ENCODE measurements at regions not wholly inside any gene's neighbourhood (a gene's known extent, or its start where the extent isn't known, plus 50 kb on each side); places are given as distances from the start of the nearest gene placed in this dataset.

DNA sequence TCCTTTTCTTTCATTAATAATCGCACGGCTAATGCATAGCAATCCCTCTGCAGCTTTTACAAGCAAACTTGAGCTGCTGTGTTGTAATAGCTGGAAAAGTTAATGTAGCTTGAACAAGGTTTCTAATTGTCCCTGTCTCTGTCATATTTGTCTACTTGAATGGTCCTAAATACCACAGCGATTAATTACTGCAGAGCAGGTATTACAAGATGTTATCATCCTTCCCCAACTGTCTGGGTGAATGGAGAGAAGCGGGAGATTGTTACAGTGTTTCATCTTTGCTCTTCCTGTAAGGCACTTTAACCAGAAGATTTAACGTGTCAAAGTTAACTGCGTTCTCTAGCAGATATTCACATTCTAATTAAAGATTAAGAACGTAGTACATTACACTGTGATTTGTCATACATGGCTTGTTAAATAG is 422.2 kb upstream of the POU3F3 start:
- no peak for ATAC-seq
- Histone ChIP-seq H3K4me1 (ENCODE audit: control insufficient read depth in 2 of 2, insufficient read depth in 2 of 2, low read length in 2 of 2) (no peaks in the 10 kb centered on the region), H3K9me3 (ENCODE audit: control insufficient read depth in 2 of 3, low read length in 3 of 3) (no peaks in the 10 kb centered on the region), H3K27me3 (ENCODE audit: control insufficient read depth in 2 of 2, insufficient read depth in 2 of 2, low read length in 2 of 2) (no peaks in the 10 kb centered on the region), H3K27ac (ENCODE audit: low read depth, low read length) (no peak overlapping the region), H3K4me3 (ENCODE audit: low read length) (no peak overlapping the region), H3K36me3 (ENCODE audit: control insufficient read depth in 2 of 3, insufficient read depth in 3 of 3, low read length in 3 of 3) (no peaks in the 10 kb centered on the region)
- no peaks in the 10 kb centered on the region for H3K36me3 Mint-ChIP-seq
- H3K9me3 Mint-ChIP-seq = peaks cover 0 to 2% (median 0%) of the 10 kb centered on the region in 11 donors
- intact Hi-C loops (cut with micrococcal nuclease) = no loop called here
- peaks cover 20 to 43% (median 38%) of the 10 kb centered on the region in 5 donors for H3K27me3 Mint-ChIP-seq
- ChIA-PET POLR2A (no interaction called here), CTCF (interaction anchor here (1.1 kb wide), 1 partner anchor 16 kb away, joined by 3 read pairs; no protein-coding TSS in a partner anchor)
- H3K4me3 Mint-ChIP-seq = no peak overlapping the region
- peaks cover 3 to 9% (median 5%) of the 10 kb centered on the region in 7 donors for H3K4me1 Mint-ChIP-seq
- DNase-seq = no peak
- no peak overlapping the region for H3K27ac Mint-ChIP-seq

- Mint-ChIP-seq H3K27ac (no peak overlapping the region), H3K27me3 (peaks cover 21 to 45% (median 35%) of the 10 kb centered on the region in 5 donors), H3K36me3 (no peaks in the 10 kb centered on the region), H3K9me3 (peaks cover 0 to 2% (median 0%) of the 10 kb centered on the region in 11 donors), H3K4me3 (no peak overlapping the region), H3K4me1 (peaks cover 3 to 9% (median 5%) of the 10 kb centered on the region in 7 donors)
- H3K27me3 ChIP-seq (ENCODE audit: control insufficient read depth in 2 of 2, insufficient read depth in 2 of 2, low read length in 2 of 2) = no peaks in the 10 kb centered on the region
- intact Hi-C loops (cut with micrococcal nuclease) = no loop called here
- no peak overlapping the region for H3K27ac ChIP-seq (ENCODE audit: low read depth, low read length)
- no peaks in the 10 kb centered on the region for H3K9me3 ChIP-seq (ENCODE audit: control insufficient read depth in 2 of 3, low read length in 3 of 3)
- H3K4me1 ChIP-seq (ENCODE audit: control insufficient read depth in 2 of 2, insufficient read depth in 2 of 2, low read length in 2 of 2) = no peaks in the 10 kb centered on the region
- DNase-seq (no peak), ATAC-seq (no peak)
- ChIA-PET CTCF (no interaction called here), POLR2A (no interaction called here)
- no peaks in the 10 kb centered on the region for H3K36me3 ChIP-seq (ENCODE audit: control insufficient read depth in 2 of 3, insufficient read depth in 3 of 3, low read length in 3 of 3)
- no peak overlapping the region for H3K4me3 ChIP-seq (ENCODE audit: low read length)
Measured at GRCh38 chr2:104432401-104432800, 421.5 kb upstream of the POU3F3 start.

GRCh38 chr2:104432991-104433390 is 420.9 kb upstream of the POU3F3 start:
- no peak overlapping the region for H3K27ac Mint-ChIP-seq
- no peak for ATAC-seq
- POLR2A ChIA-PET = no interaction called here

GRCh38 chr2:104433657-104434056 is 420.3 kb upstream of the POU3F3 start:
- Mint-ChIP-seq H3K4me3 (no peak overlapping the region), H3K36me3 (no peaks in the 10 kb centered on the region), H3K27ac (no peak overlapping the region), H3K4me1 (peaks cover 3 to 9% (median 5%) of the 10 kb centered on the region in 7 donors), H3K27me3 (peaks cover 19 to 46% (median 28%) of the 10 kb centered on the region in 5 donors), H3K9me3 (peaks cover 0 to 2% (median 0%) of the 10 kb centered on the region in 11 donors)
- CTCF ChIA-PET = no interaction called here
- Histone ChIP-seq H3K4me3 (ENCODE audit: low read length) (no peak overlapping the region), H3K4me1 (ENCODE audit: control insufficient read depth in 2 of 2, insufficient read depth in 2 of 2, low read length in 2 of 2) (no peaks in the 10 kb centered on the region), H3K36me3 (ENCODE audit: control insufficient read depth in 2 of 3, insufficient read depth in 3 of 3, low read length in 3 of 3) (no peaks in the 10 kb centered on the region), H3K9me3 (ENCODE audit: control insufficient read depth in 2 of 3, low read length in 3 of 3) (no peaks in the 10 kb centered on the region), H3K27ac (ENCODE audit: low read depth, low read length) (no peak overlapping the region), H3K27me3 (ENCODE audit: control insufficient read depth in 2 of 2, insufficient read depth in 2 of 2, low read length in 2 of 2) (no peaks in the 10 kb centered on the region)
- POLR2A ChIA-PET = no interaction called here
- ATAC-seq (no peak), DNase-seq (no peak)
- intact Hi-C loops (cut with micrococcal nuclease) = no loop called here

More at GRCh38 chr2:104432991-104433390, 420.9 kb upstream of the POU3F3 start:
- CTCF ChIA-PET = no interaction called here
- Mint-ChIP-seq H3K9me3 (peaks cover 0 to 2% (median 0%) of the 10 kb centered on the region in 11 donors), H3K4me3 (no peak overlapping the region), H3K27me3 (peaks cover 19 to 46% (median 30%) of the 10 kb centered on the region in 5 donors), H3K36me3 (no peaks in the 10 kb centered on the region), H3K4me1 (peaks cover 3 to 9% (median 5%) of the 10 kb centered on the region in 7 donors)
- no peak for DNase-seq
- intact Hi-C loops (cut with micrococcal nuclease) = no loop called here
- no peaks in the 10 kb centered on the region for H3K36me3 ChIP-seq (ENCODE audit: control insufficient read depth in 2 of 3, insufficient read depth in 3 of 3, low read length in 3 of 3)
- no peak overlapping the region for H3K27ac ChIP-seq (ENCODE audit: low read depth, low read length)
- no peaks in the 10 kb centered on the region for H3K9me3 ChIP-seq (ENCODE audit: control insufficient read depth in 2 of 3, low read length in 3 of 3)
- no peaks in the 10 kb centered on the region for H3K4me1 ChIP-seq (ENCODE audit: control insufficient read depth in 2 of 2, insufficient read depth in 2 of 2, low read length in 2 of 2)
- no peaks in the 10 kb centered on the region for H3K27me3 ChIP-seq (ENCODE audit: control insufficient read depth in 2 of 2, insufficient read depth in 2 of 2, low read length in 2 of 2)
- H3K4me3 ChIP-seq (ENCODE audit: low read length) = no peak overlapping the region

GRCh38 chr2:104434318-104434792 is 419.6 kb upstream of the POU3F3 start:
- H3K9me3 Mint-ChIP-seq = peaks cover 0 to 2% (median 0%) of the 10 kb centered on the region in 11 donors
- ATAC-seq (no peak), DNase-seq (no peak)
- intact Hi-C loops (cut with micrococcal nuclease) = no loop called here
- H3K27ac Mint-ChIP-seq = peak overlapping the region in 1 of 9 donors; percentile 41
- peak overlapping the region; percentile 39 to 78 (median 66) for H3K4me3 Mint-ChIP-seq
- H3K4me3 ChIP-seq (ENCODE audit: low read length) = no peak overlapping the region
- H3K27me3 ChIP-seq (ENCODE audit: control insufficient read depth in 2 of 2, insufficient read depth in 2 of 2, low read length in 2 of 2) = no peaks in the 10 kb centered on the region
- no peaks in the 10 kb centered on the region for H3K9me3 ChIP-seq (ENCODE audit: control insufficient read depth in 2 of 3, low read length in 3 of 3)
- CTCF ChIA-PET = no interaction called here
- H3K36me3 Mint-ChIP-seq = no peaks in the 10 kb centered on the region
- POLR2A ChIA-PET = no interaction called here
- peaks cover 3 to 9% (median 5%) of the 10 kb centered on the region in 7 donors for H3K4me1 Mint-ChIP-seq
- H3K27me3 Mint-ChIP-seq = peaks cover 19 to 46% (median 28%) of the 10 kb centered on the region in 5 donors
- no peaks in the 10 kb centered on the region for H3K4me1 ChIP-seq (ENCODE audit: control insufficient read depth in 2 of 2, insufficient read depth in 2 of 2, low read length in 2 of 2)
- no peaks in the 10 kb centered on the region for H3K36me3 ChIP-seq (ENCODE audit: control insufficient read depth in 2 of 3, insufficient read depth in 3 of 3, low read length in 3 of 3)
- H3K27ac ChIP-seq (ENCODE audit: low read depth, low read length) = no peak overlapping the region

GRCh38 chr2:104434966-104435365 is 418.9 kb upstream of the POU3F3 start:
- H3K9me3 ChIP-seq (ENCODE audit: control insufficient read depth in 2 of 3, low read length in 3 of 3) = no peaks in the 10 kb centered on the region
- ATAC-seq (no peak), DNase-seq (no peak)
- ChIA-PET CTCF (no interaction called here), POLR2A (no interaction called here)
- peaks cover 19 to 46% (median 28%) of the 10 kb centered on the region in 5 donors for H3K27me3 Mint-ChIP-seq
- H3K36me3 Mint-ChIP-seq = no peaks in the 10 kb centered on the region
- intact Hi-C loops (cut with micrococcal nuclease) = no loop called here
- H3K36me3 ChIP-seq (ENCODE audit: control insufficient read depth in 2 of 3, insufficient read depth in 3 of 3, low read length in 3 of 3) = no peaks in the 10 kb centered on the region
- no peaks in the 10 kb centered on the region for H3K4me1 ChIP-seq (ENCODE audit: control insufficient read depth in 2 of 2, insufficient read depth in 2 of 2, low read length in 2 of 2)
- no peak overlapping the region for H3K4me3 ChIP-seq (ENCODE audit: low read length)
- no peaks in the 10 kb centered on the region for H3K27me3 ChIP-seq (ENCODE audit: control insufficient read depth in 2 of 2, insufficient read depth in 2 of 2, low read length in 2 of 2)
- H3K27ac ChIP-seq (ENCODE audit: low read depth, low read length) = no peak overlapping the region
- H3K4me3 Mint-ChIP-seq = peak overlapping the region in 5 of 10 donors; percentile 39 to 78 (median 46)
- H3K9me3 Mint-ChIP-seq = peaks cover 0 to 2% (median 0%) of the 10 kb centered on the region in 11 donors
- no peak overlapping the region for H3K27ac Mint-ChIP-seq
- peaks cover 3 to 9% (median 5%) of the 10 kb centered on the region in 7 donors for H3K4me1 Mint-ChIP-seq

DNA sequence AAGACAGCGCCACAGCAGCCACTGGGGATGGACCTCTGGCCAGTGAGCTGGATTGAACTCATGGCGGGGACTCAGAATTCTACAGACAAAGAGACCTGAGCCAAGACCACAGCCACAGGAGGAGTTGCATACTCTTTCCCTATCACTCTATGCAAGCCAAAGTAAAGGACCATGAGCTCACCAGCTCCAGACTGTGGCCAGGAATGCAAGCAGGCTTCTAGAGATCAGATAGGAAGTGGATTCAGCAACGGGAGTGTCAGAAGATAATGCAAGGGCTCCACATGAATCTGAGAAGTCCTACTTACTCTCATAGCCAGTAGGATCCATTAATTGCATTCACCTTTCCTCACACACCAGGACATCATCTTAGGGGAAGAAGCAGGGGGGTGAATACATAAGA is 415.4 kb upstream of the POU3F3 start:
- H3K36me3 ChIP-seq (ENCODE audit: control insufficient read depth in 2 of 3, insufficient read depth in 3 of 3, low read length in 3 of 3) = no peaks in the 10 kb centered on the region
- no peak overlapping the region for H3K27ac ChIP-seq (ENCODE audit: low read depth, low read length)
- Mint-ChIP-seq H3K4me1 (peaks cover 3 to 9% (median 5%) of the 10 kb centered on the region in 7 donors), H3K9me3 (no peaks in the 10 kb centered on the region), H3K4me3 (no peak overlapping the region), H3K36me3 (no peaks in the 10 kb centered on the region), H3K27ac (no peak overlapping the region), H3K27me3 (peaks cover 12 to 28% (median 20%) of the 10 kb centered on the region in 5 donors)
- POLR2A ChIA-PET = no interaction called here
- CTCF ChIA-PET = no interaction called here
- ATAC-seq = no peak
- no peak overlapping the region for H3K4me3 ChIP-seq (ENCODE audit: low read length)
- no peaks in the 10 kb centered on the region for H3K27me3 ChIP-seq (ENCODE audit: control insufficient read depth in 2 of 2, insufficient read depth in 2 of 2, low read length in 2 of 2)
- H3K9me3 ChIP-seq (ENCODE audit: control insufficient read depth in 2 of 3, low read length in 3 of 3) = no peaks in the 10 kb centered on the region
- H3K4me1 ChIP-seq (ENCODE audit: control insufficient read depth in 2 of 2, insufficient read depth in 2 of 2, low read length in 2 of 2) = no peaks in the 10 kb centered on the region
- no peak for DNase-seq
- intact Hi-C loops (cut with micrococcal nuclease) = no loop called here

All from naive thymus-derived CD4-positive, alpha-beta T cell (primary cell).